Panc1 (cell line): ENCODE measurements at regions not wholly inside any gene's neighbourhood (a gene's known extent, or its start where the extent isn't known, plus 50 kb on each side); places are given as distances from the start of the nearest gene placed in this dataset.

Source experiments
- ATAC-seq: fragments of 200-7000 bp; cut with Tn5 transposase; 2 replicates; pipeline ENCODE4 v1.9.1; 2020; ENCODE audit warnings: mild to moderate bottlenecking, moderate library complexity
- BruUV-seq: library from RNA; stranded (reverse); fragments of 400-500 nt; replicated peaks from 2 replicates; lab custom pipeline; 2021; lab: Mats Ljungman, UMichigan
- CTCF ChIA-PET: fragments of 300-600 bp; sonication (Branson Sonifier 250); formaldehyde crosslinking; loops from one replicate; lab custom pipeline; 2022; ENCODE audit warnings: antibody characterized with exemption; lab: Charles Lee
- POLR2A ChIA-PET: fragments of 300-600 bp; sonication (Branson Sonifier 250); formaldehyde crosslinking; loops from one replicate; lab custom pipeline; 2022; ENCODE audit warnings: antibody characterized with exemption; lab: Charles Lee
- DNase-seq: peaks from one replicate; pipeline ENCODE4 v3.0.0-alpha.2; 2010; ENCODE audit warnings: low read depth, low spot score
- H3K27ac ChIP-seq: 2 replicates; pipeline ENCODE4 v1.5.1; 2011; ENCODE audit warnings: mild to moderate bottlenecking, low read length, inconsistent platforms
- H3K27me3 ChIP-seq: fragments of 200-500 bp; sonication (Bioruptor generic); 2 replicates; pipeline ENCODE4 v1.6.0; 2014; ENCODE audit warnings: low read length, inconsistent platforms; ENCODE audit not compliant: control insufficient read depth, insufficient read depth
- H3K36me3 ChIP-seq: fragments of 200-500 bp; sonication (Bioruptor generic); 2 replicates; pipeline ENCODE4 v1.5.1; 2014; ENCODE audit warnings: inconsistent platforms, mild to moderate bottlenecking, low read length, moderate library complexity; ENCODE audit not compliant: control insufficient read depth, insufficient read depth
- H3K4me1 ChIP-seq: 2 replicates; pipeline ENCODE4 v1.5.1; 2011; ENCODE audit warnings: inconsistent platforms, mild to moderate bottlenecking, low read length, moderate library complexity; ENCODE audit not compliant: control insufficient read depth, insufficient read depth
- H3K4me3 ChIP-seq, 2 experiments: 2 replicates each; pipeline ENCODE4 v1.5.1; 2011 to 2012; ENCODE audit warnings: low read depth in 2 of 2, low read length in 2 of 2, mild to moderate bottlenecking in 2 of 2, inconsistent platforms in 1 of 2, moderate library complexity in 1 of 2
- H3K9me3 ChIP-seq: fragments of 200-500 bp; sonication (Bioruptor generic); 2 replicates; pipeline ENCODE4 v1.5.1; 2014; ENCODE audit warnings: low read depth, mild to moderate bottlenecking, inconsistent platforms, low read length, moderate library complexity; ENCODE audit not compliant: control insufficient read depth, insufficient read depth
- POLR2AphosphoS5 ChIP-seq: IDR thresholded peaks from 2 replicates; pipeline ENCODE4 v1.6.1; 2012; ENCODE audit warnings: mild to moderate bottlenecking, low read depth, low read length, moderate library complexity
- SIN3A ChIP-seq: IDR thresholded peaks from 2 replicates; pipeline ENCODE4 v1.6.1; 2012; ENCODE audit warnings: low read depth, mild to moderate bottlenecking, low read length, moderate library complexity, borderline replicate concordance; ENCODE audit not compliant: insufficient read depth
- TCF7L2 ChIP-seq: IDR thresholded peaks from 2 replicates; pipeline ENCODE4 v1.6.1; 2011; ENCODE audit warnings: mild to moderate bottlenecking, low read depth, low read length, inconsistent platforms
- in situ Hi-C: cut with HindIII; loops from 2 replicates; pipeline ENCODE4 v1.10.0; 2016; ENCODE audit warnings: low sequenced_read_pairs, low pct_unique_long_range_greater_than_20kb
- intact Hi-C: fragments of 100-400 bp; cut with micrococcal nuclease; formaldehyde crosslinking; loops from one replicate; pipeline ENCODE4 v1.10.0; 2022; ENCODE audit not compliant: unreplicated experiment
- TF ChIP-seq, protein P1 (sequence below), 2 experiments: IDR thresholded peaks; 2 replicates each; pipeline ENCODE4 v1.6.1; 2011 to 2012; ENCODE audit warnings: low read depth in 2 of 2, control low read depth in 1 of 2, low read length in 1 of 2, mild to moderate bottlenecking in 1 of 2, moderate library complexity in 1 of 2; ENCODE audit not compliant: insufficient read depth in 1 of 2
- TF ChIP-seq, protein P2 (sequence below): fragments of 450-650 bp; IDR thresholded peaks from 2 replicates; pipeline ENCODE4 v1.5.1; 2017; ENCODE audit warnings: mild to moderate bottlenecking

DNA sequence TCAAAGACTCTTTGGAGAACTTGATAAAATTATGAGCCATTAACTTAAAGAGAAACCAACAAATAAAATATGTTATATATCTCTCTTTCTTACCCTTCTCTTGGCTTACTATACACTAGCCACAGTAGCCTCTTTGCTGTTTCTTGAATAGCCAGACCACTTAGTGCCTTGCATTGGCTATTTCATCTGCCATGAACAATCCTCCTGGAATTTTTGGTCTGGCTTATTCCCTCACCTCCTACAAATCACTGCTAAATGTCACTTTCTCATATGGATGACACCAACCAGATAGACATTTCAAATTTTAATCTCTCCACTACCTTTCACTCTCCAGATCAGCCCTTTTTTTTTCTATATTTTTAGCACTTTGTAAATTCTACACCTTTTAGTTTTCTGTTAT lies 1581.7 kb downstream of the EFNA5 start:
- Histone ChIP-seq H3K4me1 (no peaks in the 10 kb centered on the region), H3K4me3 (no peak overlapping the region), H3K36me3 (no peaks in the 10 kb centered on the region), H3K9me3 (no peaks in the 10 kb centered on the region), H3K27ac (no peak overlapping the region), H3K27me3 (no peaks in the 10 kb centered on the region)
- CTCF ChIA-PET: no interaction called here
- BruUV-seq: no TSS peak
- TF ChIP-seq, protein P1, sequence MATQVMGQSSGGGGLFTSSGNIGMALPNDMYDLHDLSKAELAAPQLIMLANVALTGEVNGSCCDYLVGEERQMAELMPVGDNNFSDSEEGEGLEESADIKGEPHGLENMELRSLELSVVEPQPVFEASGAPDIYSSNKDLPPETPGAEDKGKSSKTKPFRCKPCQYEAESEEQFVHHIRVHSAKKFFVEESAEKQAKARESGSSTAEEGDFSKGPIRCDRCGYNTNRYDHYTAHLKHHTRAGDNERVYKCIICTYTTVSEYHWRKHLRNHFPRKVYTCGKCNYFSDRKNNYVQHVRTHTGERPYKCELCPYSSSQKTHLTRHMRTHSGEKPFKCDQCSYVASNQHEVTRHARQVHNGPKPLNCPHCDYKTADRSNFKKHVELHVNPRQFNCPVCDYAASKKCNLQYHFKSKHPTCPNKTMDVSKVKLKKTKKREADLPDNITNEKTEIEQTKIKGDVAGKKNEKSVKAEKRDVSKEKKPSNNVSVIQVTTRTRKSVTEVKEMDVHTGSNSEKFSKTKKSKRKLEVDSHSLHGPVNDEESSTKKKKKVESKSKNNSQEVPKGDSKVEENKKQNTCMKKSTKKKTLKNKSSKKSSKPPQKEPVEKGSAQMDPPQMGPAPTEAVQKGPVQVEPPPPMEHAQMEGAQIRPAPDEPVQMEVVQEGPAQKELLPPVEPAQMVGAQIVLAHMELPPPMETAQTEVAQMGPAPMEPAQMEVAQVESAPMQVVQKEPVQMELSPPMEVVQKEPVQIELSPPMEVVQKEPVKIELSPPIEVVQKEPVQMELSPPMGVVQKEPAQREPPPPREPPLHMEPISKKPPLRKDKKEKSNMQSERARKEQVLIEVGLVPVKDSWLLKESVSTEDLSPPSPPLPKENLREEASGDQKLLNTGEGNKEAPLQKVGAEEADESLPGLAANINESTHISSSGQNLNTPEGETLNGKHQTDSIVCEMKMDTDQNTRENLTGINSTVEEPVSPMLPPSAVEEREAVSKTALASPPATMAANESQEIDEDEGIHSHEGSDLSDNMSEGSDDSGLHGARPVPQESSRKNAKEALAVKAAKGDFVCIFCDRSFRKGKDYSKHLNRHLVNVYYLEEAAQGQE (IDR thresholded peaks at IDR 0.05; ENCODE audit: insufficient read depth in 1 of 2, low read depth in 2 of 2, low read length in 1 of 2): no peak
- TF ChIP-seq TCF7L2 (no peak), SIN3A (no peak), POLR2AphosphoS5 (no peak)
- TF ChIP-seq, protein P2, sequence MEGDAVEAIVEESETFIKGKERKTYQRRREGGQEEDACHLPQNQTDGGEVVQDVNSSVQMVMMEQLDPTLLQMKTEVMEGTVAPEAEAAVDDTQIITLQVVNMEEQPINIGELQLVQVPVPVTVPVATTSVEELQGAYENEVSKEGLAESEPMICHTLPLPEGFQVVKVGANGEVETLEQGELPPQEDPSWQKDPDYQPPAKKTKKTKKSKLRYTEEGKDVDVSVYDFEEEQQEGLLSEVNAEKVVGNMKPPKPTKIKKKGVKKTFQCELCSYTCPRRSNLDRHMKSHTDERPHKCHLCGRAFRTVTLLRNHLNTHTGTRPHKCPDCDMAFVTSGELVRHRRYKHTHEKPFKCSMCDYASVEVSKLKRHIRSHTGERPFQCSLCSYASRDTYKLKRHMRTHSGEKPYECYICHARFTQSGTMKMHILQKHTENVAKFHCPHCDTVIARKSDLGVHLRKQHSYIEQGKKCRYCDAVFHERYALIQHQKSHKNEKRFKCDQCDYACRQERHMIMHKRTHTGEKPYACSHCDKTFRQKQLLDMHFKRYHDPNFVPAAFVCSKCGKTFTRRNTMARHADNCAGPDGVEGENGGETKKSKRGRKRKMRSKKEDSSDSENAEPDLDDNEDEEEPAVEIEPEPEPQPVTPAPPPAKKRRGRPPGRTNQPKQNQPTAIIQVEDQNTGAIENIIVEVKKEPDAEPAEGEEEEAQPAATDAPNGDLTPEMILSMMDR: no peak
- POLR2A ChIA-PET: no interaction called here
- DNase-seq (no peak), ATAC-seq (no peak)
- in situ Hi-C loops (no loop called here), intact Hi-C loops (no loop called here)

DNA sequence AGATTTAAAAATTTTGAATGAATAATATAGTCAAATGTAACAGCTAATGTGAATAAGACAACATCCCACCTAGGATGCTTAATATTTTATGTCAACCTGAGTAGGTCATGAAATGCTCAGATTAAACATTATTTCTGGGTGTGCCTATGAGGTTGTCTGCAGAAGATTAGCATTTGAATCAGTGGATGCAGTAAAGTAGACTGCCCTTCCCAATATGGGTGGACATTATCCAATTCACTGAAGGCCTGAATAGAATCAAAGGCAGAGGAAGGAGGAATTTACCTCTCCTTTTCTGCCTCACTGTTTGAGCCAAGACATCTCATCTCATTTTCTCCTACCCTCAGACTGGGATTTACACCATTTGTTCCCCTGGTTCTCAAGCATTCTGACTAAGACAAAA lies 1582.3 kb downstream of the EFNA5 start:
- in situ Hi-C loops (no loop called here), intact Hi-C loops (no loop called here)
- no TSS peak for BruUV-seq
- Histone ChIP-seq H3K4me3 (no peak overlapping the region), H3K4me1 (no peaks in the 10 kb centered on the region), H3K9me3 (no peaks in the 10 kb centered on the region), H3K27ac (no peak overlapping the region), H3K36me3 (no peaks in the 10 kb centered on the region), H3K27me3 (no peaks in the 10 kb centered on the region)
- ChIA-PET CTCF (no interaction called here), POLR2A (no interaction called here)
- ATAC-seq (no peak), DNase-seq (no peak)
- TF ChIP-seq SIN3A: no peak
- TF ChIP-seq POLR2AphosphoS5: no peak
- no peak for TF ChIP-seq TCF7L2
- TF ChIP-seq, protein P1 (IDR thresholded peaks at IDR 0.05; ENCODE audit: insufficient read depth in 1 of 2, low read depth in 2 of 2, low read length in 1 of 2): no peak
- TF ChIP-seq, protein P2: no peak
